KMS-11 (cell line): ENCODE measurements at regions not wholly inside any gene's neighbourhood (a gene's known extent, or its start where the extent isn't known, plus 50 kb on each side); places are given as distances from the start of the nearest gene placed in this dataset.

Source experiments
- H2AFZ ChIP-seq: fragments of 200-600 bp; sonication (generic); 2 replicates; pipeline ENCODE4 v1.6.1; 2016; ENCODE audit warnings: antibody characterized with exemption, mixed run types, low read depth
- H3K27ac ChIP-seq: fragments of 200-600 bp; sonication (generic); 2 replicates; pipeline ENCODE4 v1.6.1; 2016; ENCODE audit warnings: mild to moderate bottlenecking, mixed run types
- H3K27me3 ChIP-seq: fragments of 200-600 bp; sonication (generic); 2 replicates; pipeline ENCODE4 v1.6.1; 2017; ENCODE audit warnings: mild to moderate bottlenecking, low read depth, mixed run types, moderate library complexity; ENCODE audit not compliant: insufficient read depth
- H3K36me3 ChIP-seq: fragments of 200-600 bp; sonication (generic); 2 replicates; pipeline ENCODE4 v1.6.1; 2017; ENCODE audit warnings: mild to moderate bottlenecking, mixed run types; ENCODE audit not compliant: insufficient read depth
- H3K4me1 ChIP-seq: fragments of 200-600 bp; sonication (generic); 2 replicates; pipeline ENCODE4 v1.6.1; 2016; ENCODE audit warnings: mild to moderate bottlenecking, low read depth, mixed run types; ENCODE audit not compliant: poor library complexity, severe bottlenecking
- H3K4me2 ChIP-seq: fragments of 200-600 bp; sonication (generic); 2 replicates; pipeline ENCODE4 v1.7.0; 2016; ENCODE audit warnings: mild to moderate bottlenecking, mixed run types
- H3K4me3 ChIP-seq: fragments of 200-600 bp; sonication (generic); IDR thresholded peaks from 2 replicates; pipeline ENCODE4 v1.6.1; 2017; ENCODE audit warnings: low read depth, low read length, mixed read lengths; ENCODE audit not compliant: insufficient read depth
- H3K79me2 ChIP-seq: fragments of 200-600 bp; sonication (generic); 2 replicates; pipeline ENCODE4 v1.6.1; 2016; ENCODE audit warnings: low read depth, mixed run types; ENCODE audit not compliant: insufficient read depth
- H3K9ac ChIP-seq: fragments of 200-600 bp; sonication (generic); 2 replicates; pipeline ENCODE4 v1.6.1; 2016; ENCODE audit warnings: mild to moderate bottlenecking, mixed run types
- H4K20me1 ChIP-seq: fragments of 200-600 bp; sonication (generic); 2 replicates; pipeline ENCODE4 v1.6.1; 2016; ENCODE audit warnings: mild to moderate bottlenecking, mixed run types; ENCODE audit not compliant: insufficient read depth
- TF ChIP-seq, protein P1 (sequence below): fragments of 200-600 bp; sonication (generic); conservative IDR thresholded peaks from 2 replicates; pipeline ENCODE4 v1.6.1; 2017; ENCODE audit warnings: low read depth, mild to moderate bottlenecking, antibody characterized with exemption, low read length, moderate library complexity, mixed read lengths

DNA sequence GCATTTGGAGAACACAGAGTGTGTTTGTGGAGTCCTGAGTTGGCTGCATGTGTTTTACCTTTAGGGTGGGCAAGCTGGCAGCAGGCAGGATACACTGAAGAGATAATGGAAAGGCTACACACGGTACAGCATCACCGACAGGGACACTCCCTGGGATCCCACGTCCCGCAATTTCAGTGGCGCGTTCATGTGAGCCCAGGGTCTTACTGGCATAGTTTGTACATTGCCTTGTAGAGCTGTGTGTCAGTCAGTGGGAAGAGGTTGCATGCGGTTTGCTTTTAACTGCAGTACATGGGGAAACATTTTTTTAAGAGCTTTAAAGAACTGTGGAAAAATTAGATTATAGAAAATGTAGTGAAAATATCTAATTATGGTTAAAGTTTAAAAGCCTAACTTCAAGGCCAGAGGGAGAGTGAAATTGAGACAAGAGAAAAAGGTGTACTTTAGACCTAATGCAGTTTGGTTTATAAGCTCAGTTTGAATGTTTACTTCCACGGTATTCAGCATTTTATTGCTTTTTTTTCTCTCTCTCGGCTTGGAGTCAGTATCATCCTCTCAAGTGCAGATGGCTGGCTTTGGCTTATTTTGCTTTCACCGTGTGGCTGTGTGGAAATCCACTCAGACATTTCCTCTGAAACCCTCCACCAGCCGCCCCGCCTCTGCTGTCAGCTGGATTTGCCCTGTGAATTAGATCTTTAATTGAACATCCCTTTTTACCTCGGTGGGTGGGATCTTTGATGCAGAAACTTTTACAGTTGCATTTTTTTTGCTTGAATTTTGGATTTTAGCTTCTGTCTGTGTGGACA is 364.2 kb upstream of the COBL start:
- TF ChIP-seq, protein P1, sequence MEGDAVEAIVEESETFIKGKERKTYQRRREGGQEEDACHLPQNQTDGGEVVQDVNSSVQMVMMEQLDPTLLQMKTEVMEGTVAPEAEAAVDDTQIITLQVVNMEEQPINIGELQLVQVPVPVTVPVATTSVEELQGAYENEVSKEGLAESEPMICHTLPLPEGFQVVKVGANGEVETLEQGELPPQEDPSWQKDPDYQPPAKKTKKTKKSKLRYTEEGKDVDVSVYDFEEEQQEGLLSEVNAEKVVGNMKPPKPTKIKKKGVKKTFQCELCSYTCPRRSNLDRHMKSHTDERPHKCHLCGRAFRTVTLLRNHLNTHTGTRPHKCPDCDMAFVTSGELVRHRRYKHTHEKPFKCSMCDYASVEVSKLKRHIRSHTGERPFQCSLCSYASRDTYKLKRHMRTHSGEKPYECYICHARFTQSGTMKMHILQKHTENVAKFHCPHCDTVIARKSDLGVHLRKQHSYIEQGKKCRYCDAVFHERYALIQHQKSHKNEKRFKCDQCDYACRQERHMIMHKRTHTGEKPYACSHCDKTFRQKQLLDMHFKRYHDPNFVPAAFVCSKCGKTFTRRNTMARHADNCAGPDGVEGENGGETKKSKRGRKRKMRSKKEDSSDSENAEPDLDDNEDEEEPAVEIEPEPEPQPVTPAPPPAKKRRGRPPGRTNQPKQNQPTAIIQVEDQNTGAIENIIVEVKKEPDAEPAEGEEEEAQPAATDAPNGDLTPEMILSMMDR: no peak
- H3K9ac ChIP-seq: no peak overlapping the region
- no peaks in the 10 kb centered on the region for H3K79me2 ChIP-seq
- no peak overlapping the region for H3K4me3 ChIP-seq
- no peaks in the 10 kb centered on the region for H3K27me3 ChIP-seq
- no peak overlapping the region for H3K4me2 ChIP-seq
- H2AFZ ChIP-seq: no peak overlapping the region
- H4K20me1 ChIP-seq: no peaks in the 10 kb centered on the region
- no peaks in the 10 kb centered on the region for H3K36me3 ChIP-seq
- H3K27ac ChIP-seq: no peak overlapping the region
- H3K4me1 ChIP-seq: no peaks in the 10 kb centered on the region

DNA sequence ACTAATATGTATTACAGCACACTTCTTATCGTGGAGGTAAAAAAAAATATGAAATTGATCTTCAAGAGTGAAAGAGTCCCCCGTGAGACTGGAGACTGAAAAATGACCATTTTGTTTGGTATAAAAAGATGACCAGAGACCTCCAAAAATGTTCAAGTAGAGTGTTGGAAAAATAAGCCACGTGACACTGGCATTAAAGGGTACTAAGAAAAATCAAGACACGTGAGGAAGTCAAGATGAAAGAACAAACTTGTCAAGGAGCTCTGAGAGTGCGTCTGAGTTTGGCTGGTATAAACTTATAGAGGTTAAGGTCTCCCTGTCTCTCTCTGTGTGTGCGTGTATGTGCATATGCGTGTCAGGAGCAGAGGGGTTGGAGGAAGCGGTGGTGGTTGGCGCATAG is 362.7 kb upstream of the COBL start:
- H3K4me2 ChIP-seq: no peak overlapping the region
- H3K4me3 ChIP-seq: no peak overlapping the region
- no peaks in the 10 kb centered on the region for H3K4me1 ChIP-seq
- H3K36me3 ChIP-seq: no peaks in the 10 kb centered on the region
- H3K9ac ChIP-seq: no peak overlapping the region
- no peaks in the 10 kb centered on the region for H4K20me1 ChIP-seq
- no peaks in the 10 kb centered on the region for H3K27me3 ChIP-seq
- TF ChIP-seq, protein P1: no peak
- H3K27ac ChIP-seq: no peak overlapping the region
- no peak overlapping the region for H2AFZ ChIP-seq
- no peaks in the 10 kb centered on the region for H3K79me2 ChIP-seq

DNA sequence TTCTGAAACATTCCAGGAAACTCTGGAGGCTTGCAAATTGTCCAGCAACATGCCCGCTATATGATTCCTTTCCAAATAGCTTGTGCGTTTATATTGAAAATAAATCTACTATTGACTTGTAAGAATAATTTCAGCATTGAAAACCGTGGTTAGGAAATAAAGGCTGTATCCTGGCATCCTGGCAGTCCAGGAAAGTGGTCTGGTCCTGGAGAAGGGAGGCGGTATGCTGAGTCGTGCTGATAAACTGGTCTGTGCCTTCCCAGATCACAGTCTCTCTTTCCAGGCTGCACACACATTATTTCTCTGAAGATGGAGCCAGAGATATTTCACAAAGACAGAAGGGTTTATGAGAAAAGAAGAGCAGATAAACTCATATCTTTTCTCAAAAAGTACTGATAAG is 350.1 kb upstream of the COBL start:
- H2AFZ ChIP-seq: no peak overlapping the region
- TF ChIP-seq, protein P1: no peak
- no peak overlapping the region for H3K4me3 ChIP-seq
- H3K36me3 ChIP-seq: no peaks in the 10 kb centered on the region
- H3K4me2 ChIP-seq: no peak overlapping the region
- no peaks in the 10 kb centered on the region for H3K27me3 ChIP-seq
- H3K27ac ChIP-seq: no peak overlapping the region
- no peaks in the 10 kb centered on the region for H4K20me1 ChIP-seq
- no peaks in the 10 kb centered on the region for H3K79me2 ChIP-seq
- no peak overlapping the region for H3K9ac ChIP-seq
- no peaks in the 10 kb centered on the region for H3K4me1 ChIP-seq

DNA sequence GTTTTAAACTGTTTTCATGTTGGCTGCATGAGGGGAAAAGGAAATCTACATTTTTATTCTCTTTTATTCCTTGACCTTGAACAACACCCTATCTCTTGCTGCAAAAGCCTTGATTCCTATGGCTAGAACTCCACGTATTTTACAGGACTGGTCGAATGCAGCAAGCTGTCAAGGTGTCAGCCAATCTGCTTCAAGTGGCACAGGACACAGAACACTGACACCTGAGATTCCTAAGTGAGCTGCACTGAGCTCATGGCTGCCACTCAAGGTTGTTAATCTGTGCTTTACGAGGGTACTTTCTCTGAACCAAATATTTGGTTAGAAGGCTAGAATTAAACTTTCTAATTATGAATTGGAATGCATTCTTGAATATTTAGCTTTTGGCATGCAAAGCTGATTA is 349.7 kb upstream of the COBL start:
- Histone ChIP-seq H3K36me3 (no peaks in the 10 kb centered on the region), H3K4me2 (no peak overlapping the region), H4K20me1 (no peaks in the 10 kb centered on the region), H3K79me2 (no peaks in the 10 kb centered on the region), H3K27me3 (no peaks in the 10 kb centered on the region), H3K9ac (no peak overlapping the region), H3K27ac (no peak overlapping the region), H3K4me1 (no peaks in the 10 kb centered on the region), H3K4me3 (no peak overlapping the region), H2AFZ (no peak overlapping the region)
- TF ChIP-seq, protein P1: no peak
